Peyer's patch (tissue), 4 donors: ENCODE measurements at regions not wholly inside any gene's neighbourhood (a gene's known extent, or its start where the extent isn't known, plus 50 kb on each side); places are given as distances from the start of the nearest gene placed in this dataset.

Experiments used
- POLR2A ChIP-seq, 2 donors: fragments of 450-650 bp; IDR thresholded peaks; one replicate each; pipeline ENCODE4 v1.5.1; 2017; ENCODE audit warnings: antibody characterized with exemption in 2 of 2, mild to moderate bottlenecking in 2 of 2, moderate library complexity in 2 of 2
- TF ChIP-seq, protein P1 (sequence below), 6 experiments: fragments of 450-650 bp in 4 of 6; fragments of 200-600 bp in 2 of 6; sonication (generic) in 1 of 6; IDR thresholded peaks; one replicate each; pipeline ENCODE4 v1.5.1; 2017 to 2019; ENCODE audit warnings: antibody characterized with exemption in 6 of 6, mild to moderate bottlenecking in 3 of 6, moderate library complexity in 1 of 6

DNA sequence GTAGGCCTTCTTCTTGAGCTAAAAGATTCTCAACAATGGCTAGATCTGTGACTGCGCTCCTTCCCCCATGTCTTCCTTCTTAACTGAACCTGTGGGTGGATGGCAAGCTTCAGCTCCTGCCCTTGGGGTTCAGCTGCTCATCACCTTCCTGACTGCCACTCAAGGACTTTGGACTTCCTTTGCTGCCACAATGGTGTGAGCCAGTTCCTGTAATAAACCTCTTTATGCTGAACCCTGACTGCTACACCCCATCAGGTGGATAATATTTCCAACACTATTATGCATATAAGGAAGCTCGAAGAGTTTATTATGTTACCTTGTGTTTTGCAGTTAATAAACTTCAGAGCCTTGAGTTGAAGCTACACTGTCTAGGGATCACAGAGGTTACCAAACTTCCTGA lies 208.9 kb upstream of the SLC10A2 start:
- TF ChIP-seq, protein P1, sequence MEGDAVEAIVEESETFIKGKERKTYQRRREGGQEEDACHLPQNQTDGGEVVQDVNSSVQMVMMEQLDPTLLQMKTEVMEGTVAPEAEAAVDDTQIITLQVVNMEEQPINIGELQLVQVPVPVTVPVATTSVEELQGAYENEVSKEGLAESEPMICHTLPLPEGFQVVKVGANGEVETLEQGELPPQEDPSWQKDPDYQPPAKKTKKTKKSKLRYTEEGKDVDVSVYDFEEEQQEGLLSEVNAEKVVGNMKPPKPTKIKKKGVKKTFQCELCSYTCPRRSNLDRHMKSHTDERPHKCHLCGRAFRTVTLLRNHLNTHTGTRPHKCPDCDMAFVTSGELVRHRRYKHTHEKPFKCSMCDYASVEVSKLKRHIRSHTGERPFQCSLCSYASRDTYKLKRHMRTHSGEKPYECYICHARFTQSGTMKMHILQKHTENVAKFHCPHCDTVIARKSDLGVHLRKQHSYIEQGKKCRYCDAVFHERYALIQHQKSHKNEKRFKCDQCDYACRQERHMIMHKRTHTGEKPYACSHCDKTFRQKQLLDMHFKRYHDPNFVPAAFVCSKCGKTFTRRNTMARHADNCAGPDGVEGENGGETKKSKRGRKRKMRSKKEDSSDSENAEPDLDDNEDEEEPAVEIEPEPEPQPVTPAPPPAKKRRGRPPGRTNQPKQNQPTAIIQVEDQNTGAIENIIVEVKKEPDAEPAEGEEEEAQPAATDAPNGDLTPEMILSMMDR (IDR thresholded peaks at IDR 0.05): no peak
- no peak for TF ChIP-seq POLR2A (IDR thresholded peaks at IDR 0.05)
